ENCODE measurements at regions not wholly inside any gene's neighbourhood (a gene's known extent, or its start where the extent isn't known, plus 50 kb on each side); places are given as distances from the start of the nearest gene placed in this dataset.

DNA sequence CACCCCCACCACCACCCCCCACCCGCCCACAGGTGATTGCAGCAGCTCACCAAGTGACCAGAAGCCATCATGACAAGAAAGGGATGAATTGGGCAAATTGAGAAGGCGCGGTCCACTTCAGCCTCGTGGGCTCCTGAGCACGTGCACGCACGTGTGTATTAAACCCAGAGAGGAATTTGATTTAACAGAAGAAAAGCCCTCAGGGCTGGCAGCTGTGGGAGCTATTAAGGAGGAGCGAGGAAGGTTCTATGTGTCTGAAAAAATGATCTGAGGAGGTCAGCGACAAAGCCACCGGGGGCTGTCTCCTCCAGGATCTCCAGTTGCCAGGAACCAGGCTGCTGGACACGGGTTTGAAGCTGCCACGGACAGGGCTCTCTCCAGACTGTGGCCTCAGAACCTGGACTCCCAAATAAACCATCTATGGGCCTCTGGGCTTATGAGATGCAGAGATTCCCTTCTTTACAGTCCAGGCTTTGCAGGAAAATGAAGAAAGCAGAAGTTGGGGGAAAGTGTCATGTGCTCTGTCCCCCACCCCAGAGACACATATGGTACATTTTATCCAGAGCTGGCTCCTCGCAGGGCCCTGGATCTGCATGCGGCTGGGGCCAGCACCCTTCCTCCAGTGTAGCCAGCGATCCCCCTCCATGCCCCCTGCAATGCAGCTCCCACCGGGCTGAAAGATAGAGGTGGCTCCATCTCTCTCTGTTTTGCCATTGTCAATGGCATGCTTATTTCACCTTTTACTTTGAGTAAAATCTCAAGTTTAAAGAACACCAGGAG lies 219.7 kb upstream of the RPL38 start:
- Histone ChIP-seq H4K20me1 (ENCODE audit: low read depth) (no peaks in the 10 kb centered on the region), H3K27me3 (no peaks in the 10 kb centered on the region), H3K4me2 (no peak overlapping the region), H3F3A (ENCODE audit: low read depth) (no peaks in the 10 kb centered on the region), H2AFZ (replicated peaks) (no peak overlapping the region), H3K9me3 (ENCODE audit: low read depth) (no peaks in the 10 kb centered on the region), H3K4me1 (no peaks in the 10 kb centered on the region), H3K36me3 (no peaks in the 10 kb centered on the region), H3K9ac (no peak overlapping the region), H3K4me3 (no peak overlapping the region), H3K27ac (no peak overlapping the region), H3K79me2 (ENCODE audit: low read depth) (no peaks in the 10 kb centered on the region)
- TF ChIP-seq, protein P1, sequence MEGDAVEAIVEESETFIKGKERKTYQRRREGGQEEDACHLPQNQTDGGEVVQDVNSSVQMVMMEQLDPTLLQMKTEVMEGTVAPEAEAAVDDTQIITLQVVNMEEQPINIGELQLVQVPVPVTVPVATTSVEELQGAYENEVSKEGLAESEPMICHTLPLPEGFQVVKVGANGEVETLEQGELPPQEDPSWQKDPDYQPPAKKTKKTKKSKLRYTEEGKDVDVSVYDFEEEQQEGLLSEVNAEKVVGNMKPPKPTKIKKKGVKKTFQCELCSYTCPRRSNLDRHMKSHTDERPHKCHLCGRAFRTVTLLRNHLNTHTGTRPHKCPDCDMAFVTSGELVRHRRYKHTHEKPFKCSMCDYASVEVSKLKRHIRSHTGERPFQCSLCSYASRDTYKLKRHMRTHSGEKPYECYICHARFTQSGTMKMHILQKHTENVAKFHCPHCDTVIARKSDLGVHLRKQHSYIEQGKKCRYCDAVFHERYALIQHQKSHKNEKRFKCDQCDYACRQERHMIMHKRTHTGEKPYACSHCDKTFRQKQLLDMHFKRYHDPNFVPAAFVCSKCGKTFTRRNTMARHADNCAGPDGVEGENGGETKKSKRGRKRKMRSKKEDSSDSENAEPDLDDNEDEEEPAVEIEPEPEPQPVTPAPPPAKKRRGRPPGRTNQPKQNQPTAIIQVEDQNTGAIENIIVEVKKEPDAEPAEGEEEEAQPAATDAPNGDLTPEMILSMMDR (IDR thresholded peaks at IDR 0.05), result no peak
- TF ChIP-seq EZH2 (IDR thresholded peaks at IDR 0.05) (no peak), EZH2phosphoT487 (IDR thresholded peaks at IDR 0.05) (no peak)
- H3K9me3 Mint-ChIP-seq, result no peaks in the 10 kb centered on the region
- peaks cover 6% of the 10 kb centered on the region for H3K4me1 Mint-ChIP-seq
- no peak overlapping the region for H3K27ac Mint-ChIP-seq
- H3K36me3 Mint-ChIP-seq, result no peaks in the 10 kb centered on the region
- no peak for DNase-seq (ENCODE audit: low spot score)
- peaks cover 4% of the 10 kb centered on the region for H3K27me3 Mint-ChIP-seq (ENCODE audit: insufficient read depth, low read depth)
- no peak overlapping the region for H3K4me3 Mint-ChIP-seq

DNA sequence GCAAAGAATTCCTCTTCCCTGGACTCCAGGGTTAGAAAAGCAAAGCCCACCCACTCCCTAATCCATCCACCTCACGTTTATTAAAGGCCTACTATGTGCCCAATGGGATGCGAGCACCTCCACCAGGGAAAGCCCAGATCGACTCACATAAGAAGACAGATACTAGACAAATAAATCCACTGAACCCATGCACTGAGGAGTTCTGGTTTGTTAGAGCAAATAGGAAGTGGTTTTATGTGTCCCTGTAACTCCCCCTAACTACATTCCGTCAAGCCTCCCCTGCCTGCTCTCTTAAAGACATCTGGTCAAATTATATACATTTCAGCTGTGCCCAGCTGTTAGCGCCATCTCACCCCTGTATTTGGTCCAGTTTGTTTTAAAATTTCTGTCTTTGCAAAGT lies 218.5 kb upstream of the RPL38 start:
- TF ChIP-seq EZH2 (IDR thresholded peaks at IDR 0.05) (no peak), EZH2phosphoT487 (IDR thresholded peaks at IDR 0.05) (no peak)
- TF ChIP-seq, protein P1 (IDR thresholded peaks at IDR 0.05), result no peak
- Mint-ChIP-seq H3K4me3 (no peak overlapping the region), H3K27me3 (ENCODE audit: insufficient read depth, low read depth) (peaks cover 2% of the 10 kb centered on the region), H3K36me3 (no peaks in the 10 kb centered on the region), H3K9me3 (no peaks in the 10 kb centered on the region), H3K27ac (no peak overlapping the region), H3K4me1 (peaks cover 6% of the 10 kb centered on the region)
- DNase-seq (ENCODE audit: low spot score), result no peak
- no peak overlapping the region for H3K4me3 ChIP-seq
- H3K27me3 ChIP-seq, result no peaks in the 10 kb centered on the region
- H3K4me1 ChIP-seq, result no peaks in the 10 kb centered on the region
- no peaks in the 10 kb centered on the region for H3K36me3 ChIP-seq
- no peak overlapping the region for H3K9ac ChIP-seq
- H3K9me3 ChIP-seq (ENCODE audit: low read depth), result no peaks in the 10 kb centered on the region
- no peak overlapping the region for H3K4me2 ChIP-seq
- no peak overlapping the region for H3K27ac ChIP-seq
- H4K20me1 ChIP-seq (ENCODE audit: low read depth), result no peaks in the 10 kb centered on the region
- no peak overlapping the region for H2AFZ ChIP-seq (replicated peaks)
- no peaks in the 10 kb centered on the region for H3F3A ChIP-seq (ENCODE audit: low read depth)
- H3K79me2 ChIP-seq (ENCODE audit: low read depth), result no peaks in the 10 kb centered on the region

DNA sequence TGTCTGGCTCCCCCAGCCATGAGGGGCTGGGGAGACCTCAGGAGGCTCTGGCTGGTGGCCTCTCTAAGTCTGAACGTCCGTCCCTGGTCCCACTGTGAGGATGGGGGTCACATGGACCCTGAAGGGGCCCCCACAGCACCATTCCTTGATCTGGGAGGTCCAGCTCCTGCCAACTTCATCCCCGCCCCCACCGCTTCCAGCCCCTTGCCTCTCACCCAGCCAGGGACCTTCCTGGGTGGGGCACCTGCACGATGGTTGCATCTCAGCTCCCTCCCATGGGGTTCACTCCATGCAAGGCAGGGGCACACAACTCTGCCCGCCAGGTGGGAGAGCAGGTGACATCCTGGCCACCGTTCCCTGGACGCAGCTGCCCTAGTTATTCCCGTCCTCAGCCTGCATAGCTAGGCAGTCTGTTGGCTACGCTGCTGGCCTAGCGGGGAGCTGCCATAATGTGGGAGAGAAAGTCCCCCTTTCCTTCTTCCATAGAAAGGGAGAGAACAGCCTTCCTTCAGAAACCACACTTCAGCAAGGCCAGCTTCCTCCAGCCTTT lies 217.9 kb upstream of the RPL38 start:
- no peaks in the 10 kb centered on the region for H3K36me3 Mint-ChIP-seq
- H3K9ac ChIP-seq, result no peak overlapping the region
- no peak overlapping the region for H3K4me3 ChIP-seq
- DNase-seq (ENCODE audit: low spot score), result no peak
- no peaks in the 10 kb centered on the region for H3K9me3 Mint-ChIP-seq
- peaks cover 6% of the 10 kb centered on the region for H3K4me1 Mint-ChIP-seq
- no peak overlapping the region for H3K27ac ChIP-seq
- TF ChIP-seq EZH2 (IDR thresholded peaks at IDR 0.05) (no peak), EZH2phosphoT487 (IDR thresholded peaks at IDR 0.05) (no peak)
- TF ChIP-seq, protein P1 (IDR thresholded peaks at IDR 0.05), result no peak
- H3K36me3 ChIP-seq, result no peaks in the 10 kb centered on the region
- H2AFZ ChIP-seq (replicated peaks), result no peak overlapping the region
- no peaks in the 10 kb centered on the region for H3K4me1 ChIP-seq
- H3K27ac Mint-ChIP-seq, result no peak overlapping the region
- peaks cover 2% of the 10 kb centered on the region for H3K27me3 Mint-ChIP-seq (ENCODE audit: insufficient read depth, low read depth)
- H3K79me2 ChIP-seq (ENCODE audit: low read depth), result no peaks in the 10 kb centered on the region
- no peaks in the 10 kb centered on the region for H3K9me3 ChIP-seq (ENCODE audit: low read depth)
- no peaks in the 10 kb centered on the region for H4K20me1 ChIP-seq (ENCODE audit: low read depth)
- no peaks in the 10 kb centered on the region for H3K27me3 ChIP-seq
- no peaks in the 10 kb centered on the region for H3F3A ChIP-seq (ENCODE audit: low read depth)
- no peak overlapping the region for H3K4me3 Mint-ChIP-seq
- no peak overlapping the region for H3K4me2 ChIP-seq

Measured in neural progenitor cell (in vitro differentiated cells).